ENCODE measurements at regions not wholly inside any gene's neighbourhood (a gene's known extent, or its start where the extent isn't known, plus 50 kb on each side); places are given as distances from the start of the nearest gene placed in this dataset.

DNA sequence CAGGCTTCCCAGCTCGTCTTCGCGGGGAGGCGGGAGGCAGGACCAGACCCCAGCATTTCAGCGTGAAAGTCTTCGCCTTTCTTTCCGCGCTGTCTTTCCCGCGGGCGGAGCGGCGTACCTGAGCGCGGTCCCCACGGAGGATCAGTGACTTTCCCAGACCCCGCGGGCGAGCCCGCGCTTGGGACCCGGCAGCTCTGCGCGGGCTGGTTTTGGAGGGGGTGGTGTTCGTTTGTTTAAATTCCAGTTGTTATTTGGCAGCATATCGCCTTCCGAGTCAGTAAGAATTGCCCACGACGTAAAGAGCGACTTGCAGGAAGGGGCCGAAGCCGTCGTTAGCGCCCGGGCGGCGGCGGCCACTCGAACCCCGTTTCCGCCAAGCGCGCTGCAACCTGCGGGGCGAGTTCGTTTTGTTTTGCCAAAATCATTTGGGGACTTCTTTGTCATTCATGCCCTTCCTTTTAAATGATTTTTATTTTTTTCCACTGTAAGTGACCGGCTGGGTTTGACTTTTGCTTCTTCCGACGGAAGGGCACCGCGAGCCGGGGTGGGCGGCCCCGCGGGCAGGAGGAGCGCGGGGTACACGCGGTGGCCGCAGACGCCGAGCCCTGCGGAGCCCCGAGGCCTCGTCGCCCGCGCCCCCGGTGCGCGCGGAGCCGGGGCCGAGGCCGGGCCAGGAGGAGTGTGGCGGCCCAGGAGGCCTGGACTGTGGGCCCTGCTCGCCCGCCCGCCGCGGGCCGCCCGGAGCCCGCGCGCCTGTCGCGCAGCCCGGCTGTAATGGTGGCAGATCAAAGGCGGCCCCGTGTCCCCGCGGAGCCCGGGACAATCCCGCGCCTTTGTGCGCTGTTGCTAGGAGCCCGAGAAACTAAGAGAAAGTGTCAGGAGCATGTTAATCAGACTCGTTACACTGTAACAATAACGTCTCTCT, 75.9 kb downstream of the ZIC5 start:
- no peak for TF ChIP-seq CTCF (IDR thresholded peaks at IDR 0.05)
- no peak for TF ChIP-seq POLR2A (IDR thresholded peaks at IDR 0.05)
- TF ChIP-seq EP300 (IDR thresholded peaks at IDR 0.05) = no peak
